Sigmoid colon (tissue), 6 donors: ENCODE measurements at regions not wholly inside any gene's neighbourhood (a gene's known extent, or its start where the extent isn't known, plus 50 kb on each side); places are given as distances from the start of the nearest gene placed in this dataset.

Source experiments
- DNase-seq: peaks from one replicate; pipeline ENCODE4 v3.0.0-alpha.2; 2019
- H3K27ac ChIP-seq, 4 donors: fragments of 200-600 bp; sonication (generic); one replicate each; pipeline ENCODE4 v1.5.1; 2016 to 2019; ENCODE audit warnings: mild to moderate bottlenecking in 1 of 4
- H3K27me3 ChIP-seq, 3 donors: fragments of 200-600 bp; sonication (generic); one replicate each; pipeline ENCODE4 v1.5.1; 2019; ENCODE audit warnings: mild to moderate bottlenecking in 1 of 3
- H3K36me3 ChIP-seq, 4 donors: fragments of 200-600 bp; sonication (generic); one replicate each; pipeline ENCODE4 v1.5.1; 2016 to 2019
- H3K4me1 ChIP-seq, 4 donors: fragments of 200-600 bp; sonication (generic); one replicate each; pipeline ENCODE4 v1.5.1; 2017 to 2019
- H3K4me3 ChIP-seq, 4 donors: fragments of 200-600 bp; sonication (generic); one replicate each; pipeline ENCODE4 v1.5.1; 2017 to 2019; ENCODE audit warnings: mild to moderate bottlenecking in 2 of 4, moderate library complexity in 1 of 4
- H3K9me3 ChIP-seq, 4 donors: fragments of 200-600 bp in 3 of 4; sonication (generic) in 3 of 4; one replicate each; pipeline versions ENCODE4 v1.5.1 to v1.6.1; 2013 to 2019
- CTCF ChIP-seq, 4 experiments: fragments of 450-650 bp in 3 of 4; fragments of 200-600 bp in 1 of 4; IDR thresholded peaks; one replicate each; pipeline ENCODE4 v1.5.1; 2016 to 2019; ENCODE audit warnings: antibody characterized with exemption in 4 of 4, mild to moderate bottlenecking in 3 of 4, moderate library complexity in 2 of 4
- EP300 ChIP-seq, 4 donors: sonication (generic); formaldehyde crosslinking; IDR thresholded peaks; one replicate each; pipeline ENCODE4 v1.6.1; 2017; ENCODE audit warnings: antibody characterized with exemption in 4 of 4
- POLR2A ChIP-seq, 2 donors: fragments of 450-650 bp; IDR thresholded peaks; one replicate each; pipeline ENCODE4 v1.6.1; 2016; ENCODE audit warnings: antibody characterized with exemption in 2 of 2, mild to moderate bottlenecking in 2 of 2, moderate library complexity in 2 of 2
- POLR2AphosphoS5 ChIP-seq, 4 donors: sonication (generic); formaldehyde crosslinking; IDR thresholded peaks; one replicate each; pipeline ENCODE4 v1.6.1; 2017; ENCODE audit warnings: antibody characterized with exemption in 4 of 4
- WGBS, 2 donors: extraction: QIAGEN DNeasy Blood & Tissue Kit; methylation state at CpG; one replicate each; pipeline ENCODE4 v1.1.7; 2013; 5-methylcytosine and 5-hydroxymethylcytosine counted together
- intact Hi-C: fragments of 100-400 bp; cut with DNase I; formaldehyde crosslinking; loops from one replicate; pipeline ENCODE4 v1.15.1; 2023
- donor health status: healthy with polysubstance abuse.
- donor health status: healthy.

- no peak for TF ChIP-seq CTCF (IDR thresholded peaks at IDR 0.05)
- TF ChIP-seq EP300 (IDR thresholded peaks at IDR 0.05), result no peak
- no peak for TF ChIP-seq POLR2AphosphoS5 (IDR thresholded peaks at IDR 0.05)
- no peak for TF ChIP-seq POLR2A (IDR thresholded peaks at IDR 0.05)
- no peaks in the 10 kb centered on the region for H3K4me1 ChIP-seq
- no peaks in the 10 kb centered on the region for H3K9me3 ChIP-seq
- H3K4me3 ChIP-seq, result no peak overlapping the region
- H3K36me3 ChIP-seq, result no peaks in the 10 kb centered on the region
- WGBS, 2 donors, result 72 to 74% methylated on average over 4 of the region's 4 CpGs
- no peak for DNase-seq
- no peak overlapping the region for H3K27ac ChIP-seq
- H3K27me3 ChIP-seq, result no peaks in the 10 kb centered on the region
- intact Hi-C loops, result no loop called here
Measured at GRCh38 chr15:26144836-26145235, 281.7 kb upstream of the ATP10A start.

GRCh38 chr15:26143221-26143620 is 280.1 kb upstream of the ATP10A start:
- intact Hi-C loops, result no loop called here
- Histone ChIP-seq H3K4me1 (no peaks in the 10 kb centered on the region), H3K4me3 (no peak overlapping the region), H3K27me3 (no peaks in the 10 kb centered on the region), H3K36me3 (no peaks in the 10 kb centered on the region), H3K27ac (no peak overlapping the region), H3K9me3 (no peaks in the 10 kb centered on the region)
- 86 to 88% methylated on average over 1 of the region's 1 CpG for WGBS, 2 donors
- no peak for TF ChIP-seq POLR2A (IDR thresholded peaks at IDR 0.05)
- TF ChIP-seq EP300 (IDR thresholded peaks at IDR 0.05), result no peak
- no peak for TF ChIP-seq CTCF (IDR thresholded peaks at IDR 0.05)
- DNase-seq, result no peak

GRCh38 chr15:26134812-26135211 is 271.7 kb upstream of the ATP10A start:
- Histone ChIP-seq H3K9me3 (no peaks in the 10 kb centered on the region), H3K27ac (no peak overlapping the region), H3K4me3 (no peak overlapping the region), H3K4me1 (no peaks in the 10 kb centered on the region), H3K36me3 (no peaks in the 10 kb centered on the region), H3K27me3 (peaks cover 0 to under 1% (median 0%) of the 10 kb centered on the region in 3 donors)
- TF ChIP-seq POLR2A (IDR thresholded peaks at IDR 0.05) (no peak), EP300 (IDR thresholded peaks at IDR 0.05) (no peak), CTCF (IDR thresholded peaks at IDR 0.05) (no peak), POLR2AphosphoS5 (IDR thresholded peaks at IDR 0.05) (no peak)
- DNase-seq, result no peak
- intact Hi-C loops, result no loop called here
- 65 to 73% methylated on average over 11 of the region's 11 CpGs for WGBS, 2 donors

GRCh38 chr15:26134152-26134551 is 271.0 kb upstream of the ATP10A start:
- H3K27me3 ChIP-seq, result peaks cover 0 to 7% (median 0%) of the 10 kb centered on the region in 3 donors
- H3K4me3 ChIP-seq, result no peak overlapping the region
- H3K4me1 ChIP-seq, result no peaks in the 10 kb centered on the region
- intact Hi-C loops, result no loop called here
- WGBS, 2 donors, result 84 to 85% methylated on average over 5 of the region's 5 CpGs
- H3K9me3 ChIP-seq, result no peaks in the 10 kb centered on the region
- H3K27ac ChIP-seq, result no peak overlapping the region
- no peak for TF ChIP-seq CTCF (IDR thresholded peaks at IDR 0.05)
- no peaks in the 10 kb centered on the region for H3K36me3 ChIP-seq
- DNase-seq, result no peak

GRCh38 chr15:26132811-26133210 is 269.7 kb upstream of the ATP10A start:
- intact Hi-C loops, result no loop called here
- no peaks in the 10 kb centered on the region for H3K36me3 ChIP-seq
- H3K27ac ChIP-seq, result no peak overlapping the region
- peaks cover 0 to 10% (median 0%) of the 10 kb centered on the region in 3 donors for H3K27me3 ChIP-seq
- TF ChIP-seq CTCF (IDR thresholded peaks at IDR 0.05) (no peak), EP300 (IDR thresholded peaks at IDR 0.05) (no peak), POLR2A (IDR thresholded peaks at IDR 0.05) (no peak), POLR2AphosphoS5 (IDR thresholded peaks at IDR 0.05) (no peak)
- H3K4me1 ChIP-seq, result no peaks in the 10 kb centered on the region
- no peak overlapping the region for H3K4me3 ChIP-seq
- WGBS, 2 donors, result 64 to 69% methylated on average over 3 of the region's 3 CpGs
- H3K9me3 ChIP-seq, result no peaks in the 10 kb centered on the region
- no peak for DNase-seq
